ENCODE measurements at regions not wholly inside any gene's neighbourhood (a gene's known extent, or its start where the extent isn't known, plus 50 kb on each side); places are given as distances from the start of the nearest gene placed in this dataset.

DNA sequence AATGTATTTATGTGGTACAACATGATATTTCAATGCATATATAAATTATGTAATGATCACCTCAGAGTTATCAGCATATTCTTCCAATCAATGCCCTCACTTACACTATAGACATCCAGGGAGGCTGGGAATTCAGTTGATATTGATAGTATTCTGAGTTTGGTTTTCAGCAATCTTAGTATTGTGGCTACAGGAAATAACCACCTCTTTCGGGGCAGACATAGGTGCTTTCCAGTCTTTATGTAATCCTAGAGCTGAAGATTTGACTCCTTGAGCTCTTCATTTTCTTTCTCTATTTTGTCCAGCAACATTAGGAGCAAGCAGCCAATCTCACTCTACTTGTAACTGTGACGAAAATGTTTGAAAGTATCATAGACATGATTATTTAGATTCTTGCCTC lies 712.7 kb upstream of the KIRREL3 start:
- no peak for DNase-seq (ENCODE audit: low spot score)

DNA sequence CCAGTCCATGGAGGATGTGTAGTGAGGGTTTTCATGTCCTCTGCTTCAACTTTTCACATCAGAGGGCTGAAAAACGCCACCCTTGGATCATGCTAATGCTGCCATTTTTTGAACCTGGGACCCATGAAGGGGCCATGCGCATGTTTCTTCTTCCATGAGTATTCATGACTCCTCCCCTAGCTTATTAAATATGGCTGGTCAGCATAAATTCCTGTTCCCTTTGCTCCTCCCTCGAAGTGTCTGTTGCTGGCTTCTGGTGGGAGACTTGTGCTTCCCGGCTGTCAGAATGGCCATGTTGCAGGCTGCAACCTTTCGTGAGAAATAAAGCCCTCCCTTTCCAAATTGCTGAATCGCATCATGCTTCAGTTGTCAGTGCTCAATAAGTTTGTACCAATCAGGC lies 711.2 kb upstream of the KIRREL3 start:
- no peak for DNase-seq (ENCODE audit: low spot score)

DNA sequence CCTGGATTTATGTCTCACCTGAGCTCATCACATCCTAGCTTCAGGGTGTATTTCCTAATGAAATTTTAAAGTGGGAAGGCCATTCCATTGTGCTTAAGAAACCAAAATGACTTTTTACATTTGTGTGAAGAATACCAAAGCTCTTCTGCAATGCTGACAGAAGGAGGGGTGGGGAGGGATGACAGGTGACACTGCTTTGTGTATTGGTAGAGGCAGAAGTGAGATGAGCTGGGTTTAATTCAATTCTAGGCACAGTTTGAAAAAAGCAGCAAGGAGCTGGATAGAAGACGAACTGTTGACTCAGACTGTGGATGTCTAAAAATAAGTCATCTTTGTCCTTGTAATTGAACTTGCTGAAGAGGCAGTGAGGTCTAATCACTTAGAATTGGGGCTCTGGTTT lies 710.3 kb upstream of the KIRREL3 start:
- DNase-seq (ENCODE audit: low spot score), result no peak

DNA sequence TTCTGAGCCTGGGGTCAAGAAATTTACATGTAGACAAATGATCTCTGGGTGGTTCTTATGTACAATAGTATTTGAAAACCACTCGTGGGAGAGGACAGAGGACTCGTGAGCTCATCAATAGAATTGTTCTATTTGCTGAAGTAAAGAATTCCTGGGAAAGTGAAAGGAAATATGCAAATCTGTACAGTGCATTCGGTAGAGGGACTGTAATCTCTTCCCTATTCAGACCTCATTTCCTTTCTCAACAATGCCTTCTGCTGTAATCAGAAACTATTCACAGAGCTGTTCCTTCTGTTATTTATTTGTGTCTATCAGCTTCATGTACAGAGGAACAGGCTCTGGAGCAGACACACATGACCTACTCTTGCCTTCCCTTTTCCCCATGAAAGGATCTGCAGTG lies 709.4 kb upstream of the KIRREL3 start:
- no peak for DNase-seq (ENCODE audit: low spot score)

DNA sequence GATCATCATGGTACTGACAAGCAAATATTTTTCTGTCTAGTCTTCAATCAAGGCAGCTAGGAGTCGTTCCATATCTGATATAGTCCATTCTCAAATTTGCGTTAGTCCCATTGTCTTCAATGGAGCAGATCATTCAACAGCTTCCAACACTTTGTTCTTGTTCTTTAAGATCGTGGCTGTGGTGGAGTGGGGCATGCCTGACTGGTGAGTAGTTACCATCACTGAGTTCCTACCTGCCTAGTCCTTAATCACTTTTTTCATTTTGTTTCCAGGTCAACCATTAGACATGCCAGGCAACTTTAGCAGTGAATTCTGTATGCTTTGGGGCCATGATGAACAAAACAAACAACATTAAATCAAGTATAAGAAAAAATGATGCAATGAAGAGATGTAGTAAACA lies 693.1 kb upstream of the KIRREL3 start:
- no peak for DNase-seq (ENCODE audit: low spot score)

DNA sequence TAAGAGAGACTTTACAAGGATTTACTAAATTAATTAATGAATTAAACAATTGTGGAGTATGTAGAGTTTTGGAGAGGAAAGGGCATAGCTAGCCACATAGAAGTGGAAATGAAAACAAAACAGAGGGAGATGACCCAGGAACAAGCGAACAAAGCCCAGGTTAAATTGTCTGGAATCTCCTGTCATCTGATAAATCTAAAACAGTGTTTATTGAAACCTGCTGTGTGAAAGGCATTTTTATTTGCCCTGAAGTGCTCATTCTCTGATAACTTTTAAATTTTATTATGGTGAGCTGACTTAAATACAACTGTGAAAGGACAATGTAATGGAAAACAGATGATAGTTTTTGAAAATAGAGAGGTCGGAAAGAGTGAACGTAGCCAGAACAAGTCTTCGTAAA lies 682.8 kb upstream of the KIRREL3 start:
- DNase-seq (ENCODE audit: low spot score), result no peak

DNA sequence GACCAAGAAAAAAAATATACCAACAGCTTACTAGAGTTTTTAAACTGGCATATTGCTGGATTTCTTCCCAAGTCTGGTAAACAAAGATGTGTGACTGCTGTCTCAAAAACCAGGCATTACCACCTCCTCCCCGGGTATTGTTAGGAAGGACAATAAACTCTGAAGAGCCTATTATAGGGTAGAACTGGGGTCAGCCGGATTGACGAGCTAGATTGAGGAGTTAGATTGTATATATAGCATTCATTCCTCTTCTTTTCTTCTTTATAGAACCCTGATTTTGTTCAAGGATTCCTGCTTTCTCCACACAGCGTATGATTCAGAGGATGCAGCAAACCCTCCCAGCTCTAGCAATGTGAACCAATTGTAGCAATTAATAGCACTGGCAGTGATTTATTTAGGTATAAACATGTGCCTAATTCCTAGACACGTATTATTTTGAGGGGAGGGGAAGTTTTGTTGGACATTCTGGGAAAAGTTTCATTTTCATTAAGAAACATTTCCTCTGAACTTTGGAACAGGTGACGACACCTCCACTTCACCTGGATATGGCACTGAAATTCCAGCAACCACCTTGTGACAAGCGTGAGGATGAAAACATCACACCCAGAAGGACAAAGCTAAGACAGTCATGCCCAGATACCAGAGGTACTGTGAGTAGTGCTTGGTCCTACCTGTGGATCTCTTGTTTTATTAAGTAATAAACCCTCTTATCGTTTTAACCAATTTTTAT lies 679.4 kb upstream of the KIRREL3 start:
- no peak for DNase-seq (ENCODE audit: low spot score)

DNA sequence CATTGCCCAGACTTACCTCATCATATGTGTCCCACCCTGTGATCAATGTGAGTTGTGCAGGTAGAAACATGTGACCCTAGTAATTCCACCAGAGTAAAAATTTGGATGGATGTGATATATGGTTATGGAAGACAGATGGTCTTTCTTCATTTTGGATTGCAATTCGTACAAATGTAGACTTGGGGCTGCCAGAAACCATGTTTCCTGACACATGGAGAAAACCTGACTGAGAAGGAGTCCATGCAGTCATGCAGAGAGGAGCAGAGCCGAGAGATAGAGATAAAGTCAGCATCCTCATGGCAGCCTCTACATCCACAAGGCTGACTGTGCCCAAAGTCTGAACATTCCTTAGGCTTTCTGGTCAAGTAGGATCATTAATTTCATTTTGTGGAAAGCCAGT lies 678.1 kb upstream of the KIRREL3 start:
- no peak for DNase-seq (ENCODE audit: low spot score)

DNA sequence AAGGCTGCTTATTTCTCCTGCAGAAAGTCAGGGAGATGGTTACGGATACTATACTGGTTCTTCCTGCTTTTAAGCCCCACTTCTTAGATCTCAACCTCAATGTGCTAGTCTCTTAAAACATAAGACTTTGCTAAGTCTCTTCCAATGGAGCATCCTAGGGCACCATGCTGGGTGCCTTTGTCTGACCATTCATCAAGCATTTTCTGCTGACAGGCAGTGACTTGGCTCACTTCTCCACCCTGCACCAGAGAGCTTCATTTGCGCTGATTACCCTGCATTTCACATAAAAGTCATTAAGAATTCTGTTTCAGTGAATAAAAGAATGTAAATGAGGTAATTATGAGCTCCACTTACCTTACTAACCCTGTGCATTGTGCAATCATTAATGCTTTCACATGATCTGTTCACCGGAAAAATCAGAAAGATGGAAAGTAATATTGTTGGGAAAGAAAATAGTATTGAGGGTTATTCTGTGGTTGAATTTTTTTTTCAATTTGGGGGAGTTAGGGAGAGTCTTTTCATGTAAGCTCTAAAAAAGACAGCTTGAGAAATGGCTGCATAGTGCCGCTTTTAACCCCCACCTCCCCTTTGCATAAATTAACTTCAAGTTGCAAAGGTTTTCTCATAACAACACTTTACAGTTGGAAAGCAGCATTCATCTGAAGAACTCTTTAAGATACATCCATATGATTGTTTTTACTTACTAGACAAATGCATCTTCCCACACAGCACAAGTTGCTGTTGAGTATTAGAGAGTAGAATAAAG lies 677.3 kb upstream of the KIRREL3 start:
- no peak for DNase-seq (ENCODE audit: low spot score)

DNA sequence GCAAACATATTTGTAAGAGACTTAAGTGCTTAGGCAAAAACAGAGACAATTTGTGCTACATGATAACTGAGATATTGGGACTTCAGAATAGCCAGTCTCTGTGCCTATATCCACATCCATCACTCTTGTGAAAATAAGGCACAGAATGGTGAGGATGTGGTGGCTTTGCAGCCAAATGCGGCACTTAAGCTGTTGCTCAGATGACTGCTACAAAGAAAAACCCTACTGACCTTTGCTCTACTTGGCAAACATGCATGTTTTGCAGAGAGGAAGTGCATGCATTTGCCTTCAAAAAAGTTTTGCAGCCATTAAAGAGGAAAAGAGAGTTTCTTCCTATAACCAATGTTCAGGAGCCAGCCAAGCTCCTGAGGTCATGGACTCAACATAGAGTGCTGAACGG lies 675.0 kb upstream of the KIRREL3 start:
- no peak for DNase-seq (ENCODE audit: low spot score)

DNA sequence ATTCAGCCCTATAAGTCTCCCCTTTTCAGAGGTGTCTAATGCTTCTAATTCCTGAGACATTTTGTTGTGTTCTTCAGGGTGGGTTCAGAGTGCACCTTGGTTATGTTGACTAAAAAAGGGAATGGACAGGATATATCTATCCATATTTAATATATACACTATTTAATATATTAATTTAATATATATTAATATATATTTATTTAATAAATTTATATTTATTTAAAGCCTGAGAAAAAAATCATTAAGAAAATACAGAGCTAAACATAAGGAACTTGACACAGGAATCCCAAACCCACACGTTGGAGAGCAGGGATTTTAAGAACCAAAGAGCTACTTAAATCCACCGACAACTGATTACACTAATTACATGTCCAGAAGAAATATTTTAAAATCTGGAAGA lies 674.2 kb upstream of the KIRREL3 start:
- DNase-seq (ENCODE audit: low spot score), result no peak

DNA sequence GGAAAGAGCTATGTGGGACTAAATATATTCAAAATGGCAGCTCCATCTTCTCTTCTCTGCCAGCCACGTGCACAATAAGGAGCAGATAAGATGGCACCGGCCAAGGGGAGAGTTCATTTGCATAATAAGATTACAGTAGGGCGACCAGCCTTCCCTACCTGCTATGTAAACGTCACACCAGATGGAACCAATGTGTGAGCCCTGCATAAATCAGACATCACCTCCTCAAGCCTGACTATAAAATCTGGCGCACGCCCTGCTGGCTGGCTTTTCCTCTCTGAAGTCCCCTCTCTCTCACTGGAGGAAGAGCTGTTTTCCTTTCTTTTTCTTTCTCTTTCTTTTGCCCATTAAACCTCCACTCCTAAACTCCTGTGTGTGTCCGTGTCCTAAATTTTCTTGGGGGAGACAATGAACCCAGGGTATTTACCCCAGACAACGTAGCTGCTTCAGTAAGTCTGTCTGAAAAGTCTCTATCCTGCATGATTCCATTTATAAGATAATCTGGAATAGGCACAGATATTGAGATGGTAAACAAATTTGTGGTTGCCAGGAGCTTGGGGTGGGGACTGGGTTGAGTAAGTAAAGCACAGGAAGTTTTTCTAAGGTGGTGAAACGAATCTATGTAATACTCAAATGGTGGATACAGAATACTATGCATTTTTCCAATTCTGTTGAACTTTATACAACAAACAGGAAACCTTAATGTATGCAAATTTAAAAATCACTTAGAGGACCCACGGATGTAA lies 670.0 kb upstream of the KIRREL3 start:
- no peak for DNase-seq (ENCODE audit: low spot score)

DNA sequence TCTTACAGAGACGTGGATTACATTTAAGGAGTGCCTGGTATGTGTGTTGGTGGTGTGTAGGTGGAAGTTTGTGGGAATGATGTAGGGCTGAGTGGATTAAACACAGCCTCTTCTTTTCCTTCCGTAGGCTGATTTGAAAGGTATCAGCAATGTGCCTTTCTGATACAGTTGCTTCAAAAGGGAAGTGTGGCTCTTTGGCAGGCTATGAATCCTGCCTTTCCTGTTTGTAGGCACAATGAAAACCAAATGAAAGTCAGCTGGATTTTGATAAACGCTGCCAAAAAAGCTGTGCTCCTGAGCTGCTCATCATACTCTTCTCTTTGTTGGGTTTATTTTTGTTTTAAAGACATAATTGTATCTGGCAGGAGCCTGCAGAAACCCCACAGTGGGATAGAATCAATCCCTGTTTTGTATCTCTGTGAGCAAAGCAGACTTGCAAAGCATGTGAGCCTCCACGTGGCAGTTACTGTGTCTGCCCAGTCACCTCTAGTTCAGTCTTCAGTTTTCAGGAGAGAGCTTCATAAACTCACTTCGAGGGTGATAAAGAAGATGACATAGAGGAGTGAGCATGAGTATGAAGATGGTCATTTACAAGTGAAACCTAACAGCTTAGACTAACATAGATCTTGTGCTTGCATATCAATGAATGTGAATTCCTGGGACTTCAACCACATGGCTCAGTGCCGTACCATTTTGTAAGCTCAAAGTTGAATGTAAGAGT lies 655.7 kb upstream of the KIRREL3 start:
- DNase-seq (ENCODE audit: low spot score), result no peak

DNA sequence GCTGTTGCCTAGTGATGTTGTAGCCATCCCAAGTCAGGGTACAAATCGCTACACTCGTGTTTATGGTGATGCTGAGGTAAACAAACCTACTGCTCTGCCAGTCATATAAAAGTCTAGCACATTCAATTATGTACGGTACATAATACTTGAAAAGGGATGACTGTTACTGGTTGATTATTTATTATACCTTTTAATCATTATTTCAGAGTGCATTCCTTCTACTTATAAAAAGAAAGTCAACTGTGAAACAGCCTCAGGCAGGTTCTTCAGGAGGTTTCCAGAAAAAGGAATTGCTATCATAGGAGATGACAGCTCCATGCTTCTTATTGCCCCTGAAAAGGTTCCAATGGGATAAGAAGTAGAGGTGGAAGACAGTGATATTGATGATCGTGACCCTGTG lies 652.5 kb upstream of the KIRREL3 start:
- no peak for DNase-seq (ENCODE audit: low spot score)

DNA sequence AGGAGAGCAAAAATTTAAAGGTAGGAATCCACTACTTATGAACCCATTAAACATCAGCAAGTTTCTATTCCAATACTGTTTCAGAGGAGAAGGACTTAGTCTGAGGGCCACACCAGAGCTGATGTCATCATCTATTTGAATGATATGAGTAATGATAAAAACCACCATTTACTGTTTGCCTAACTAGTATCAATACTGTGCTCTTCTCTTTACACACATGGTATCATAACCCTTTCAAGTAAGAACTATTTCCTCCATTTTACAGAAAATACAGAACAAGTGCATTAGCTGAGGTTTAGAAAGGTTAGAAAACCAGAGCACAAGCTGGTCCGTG lies 651.3 kb upstream of the KIRREL3 start:
- DNase-seq (ENCODE audit: low spot score), result no peak

DNA sequence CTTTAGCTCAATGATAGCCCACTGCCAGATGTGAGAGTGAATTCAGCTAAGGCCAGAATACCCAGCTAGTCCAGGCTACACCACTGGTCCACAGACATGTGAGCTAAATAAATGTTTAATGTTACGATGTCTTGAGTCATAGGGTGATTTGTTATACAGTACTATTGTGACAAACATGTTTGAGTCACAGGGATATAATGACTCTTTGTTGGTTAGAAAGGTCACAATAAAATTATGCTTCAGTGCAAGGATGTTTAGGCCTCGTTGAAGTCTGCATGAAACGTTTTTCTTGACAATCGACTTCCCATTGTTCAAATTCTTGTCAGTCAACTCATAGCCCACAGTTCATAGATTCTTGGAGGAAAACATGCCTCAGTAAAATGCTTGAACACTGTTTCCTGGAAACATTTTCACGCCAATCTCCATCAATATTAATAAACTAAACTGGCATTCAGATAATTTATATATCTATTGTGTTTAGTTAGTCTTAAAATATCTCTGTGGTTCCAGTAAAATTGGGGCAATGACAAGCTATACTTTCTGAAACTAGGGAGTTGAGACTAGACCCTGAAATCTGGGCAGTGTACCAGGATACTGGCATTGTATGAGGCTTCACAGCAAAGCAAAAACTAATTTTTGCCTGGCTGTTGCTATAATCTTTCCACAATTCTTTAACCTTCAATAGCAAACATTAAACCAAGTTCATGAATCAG lies 650.8 kb upstream of the KIRREL3 start:
- no peak for DNase-seq (ENCODE audit: low spot score)

DNA sequence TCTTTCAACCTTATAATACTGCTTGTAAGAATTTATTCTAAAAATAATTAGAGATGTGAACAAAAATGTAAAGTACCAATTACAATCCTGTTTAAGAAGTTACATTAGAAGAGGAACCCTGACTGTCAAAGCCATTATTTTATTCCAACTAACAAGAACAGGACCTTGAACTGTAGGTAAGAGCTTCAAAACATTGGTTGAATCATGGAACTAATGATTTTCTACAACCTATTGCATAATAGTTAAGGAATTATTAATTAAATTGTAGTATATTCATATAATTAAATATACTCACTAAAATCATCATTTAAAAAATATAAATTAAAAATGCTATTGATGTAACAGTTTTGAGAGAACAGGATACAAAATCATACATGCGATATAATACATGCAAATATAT lies 649.4 kb upstream of the KIRREL3 start:
- no peak for DNase-seq (ENCODE audit: low spot score)

DNA sequence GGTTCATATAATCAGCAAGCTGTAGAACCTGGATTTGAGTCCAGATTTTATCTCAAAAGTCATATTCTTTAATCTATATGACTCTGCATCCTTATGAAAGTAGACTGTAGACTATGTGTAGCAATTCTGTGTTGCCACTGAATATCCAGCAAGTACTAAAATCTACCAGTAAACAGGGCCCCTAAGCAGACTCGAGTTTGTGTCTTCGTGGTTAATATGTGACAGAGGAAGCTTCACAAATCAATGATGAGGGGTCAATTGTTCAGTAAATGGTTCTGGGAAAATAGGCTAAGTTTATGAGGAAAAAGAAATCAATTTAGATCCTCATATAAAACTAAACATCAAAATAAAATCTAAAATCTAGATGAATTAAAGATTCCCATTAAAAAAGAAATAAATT lies 648.5 kb upstream of the KIRREL3 start:
- no peak for DNase-seq (ENCODE audit: low spot score)

DNA sequence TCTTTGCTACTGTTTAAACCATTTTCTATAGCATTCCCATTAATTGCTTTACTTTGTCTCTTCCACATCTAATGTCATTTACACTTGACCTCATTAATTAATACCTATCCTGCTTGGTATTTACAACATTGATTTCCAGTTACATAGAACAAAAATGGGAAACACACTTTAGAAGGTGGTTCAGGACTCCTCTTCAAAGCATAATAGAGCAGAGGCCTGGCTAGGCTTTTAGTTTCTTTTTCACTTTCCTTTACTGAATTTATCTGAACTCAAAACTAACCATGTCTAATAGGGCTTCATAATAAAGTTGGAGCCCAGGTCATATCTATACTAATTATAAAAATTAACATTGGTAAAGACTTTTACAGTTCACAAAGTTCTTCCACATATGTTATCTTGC lies 648.0 kb upstream of the KIRREL3 start:
- DNase-seq (ENCODE audit: low spot score), result no peak

DNA sequence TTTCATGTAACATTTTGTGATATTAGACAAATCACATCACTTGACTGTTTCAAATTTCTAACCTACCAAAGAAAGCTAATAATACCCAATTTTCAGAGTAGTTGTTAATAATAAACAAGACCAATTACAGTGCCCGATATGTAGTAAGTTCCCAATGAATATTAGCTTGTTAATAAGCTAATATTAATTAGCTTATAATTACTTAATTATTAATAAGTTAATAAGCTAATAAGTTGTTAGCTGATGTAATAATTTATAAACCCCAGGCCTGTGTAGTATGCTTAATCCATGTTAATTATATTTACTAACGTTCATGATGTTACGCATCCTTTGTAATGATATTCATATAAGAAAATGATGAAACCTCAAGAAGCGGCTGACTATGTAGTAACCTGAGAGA lies 643.8 kb upstream of the KIRREL3 start:
- no peak for DNase-seq (ENCODE audit: low spot score)

DNA sequence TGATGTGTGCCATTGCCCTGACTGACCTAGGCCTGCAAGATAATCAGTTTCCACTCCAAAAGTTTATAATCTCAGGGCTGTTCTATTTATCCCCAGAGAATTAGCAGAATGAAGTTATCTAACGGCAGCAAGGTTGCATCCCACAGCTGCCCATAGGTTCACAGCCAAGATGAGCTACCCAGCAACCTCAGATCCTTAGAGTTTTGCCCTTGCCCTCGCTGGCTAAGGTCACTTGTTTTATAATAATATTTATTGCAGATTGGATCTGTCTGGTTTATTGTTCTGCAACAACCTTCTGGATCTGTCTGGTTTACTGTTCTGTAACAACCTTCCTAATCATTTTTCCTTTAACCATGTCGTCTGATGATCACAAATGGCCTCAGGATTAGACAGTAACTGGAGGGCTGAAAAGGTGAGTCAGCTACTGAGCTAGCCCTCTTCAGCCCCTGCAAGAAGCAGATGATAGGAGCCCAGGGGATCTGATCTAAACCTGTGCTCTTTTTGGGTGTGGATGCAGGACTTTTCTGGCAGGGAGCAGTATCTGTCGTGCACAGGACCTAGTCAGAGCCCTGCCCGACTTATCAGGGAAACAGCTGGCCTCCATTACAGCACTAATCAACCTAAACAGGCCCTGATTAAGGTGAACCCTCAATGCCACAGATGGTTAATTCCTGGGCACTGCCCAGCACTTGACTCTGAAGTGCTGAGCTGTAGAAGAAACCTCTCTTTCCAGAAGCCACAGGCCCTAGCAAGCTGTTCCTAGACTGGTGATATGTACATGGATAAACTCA lies 642.9 kb upstream of the KIRREL3 start:
- no peak for DNase-seq (ENCODE audit: low spot score)

All from LoVo (cell line).